OCI-LY7 (cell line): ENCODE measurements at regions not wholly inside any gene's neighbourhood (a gene's known extent, or its start where the extent isn't known, plus 50 kb on each side); places are given as distances from the start of the nearest gene placed in this dataset.

Experiments used
- BruUV-seq: library from RNA; stranded (reverse); fragments of 400-500 nt; replicated peaks from 2 replicates; lab custom pipeline; 2021; lab: Mats Ljungman, UMichigan
- CTCF ChIA-PET: fragments of 300-600 bp; sonication (Branson Sonifier 250); formaldehyde crosslinking; loops from one replicate; lab custom pipeline; 2022; ENCODE audit warnings: antibody characterized with exemption; ENCODE audit not compliant: unreplicated experiment; lab: Charles Lee
- POLR2A ChIA-PET: fragments of 300-600 bp; sonication (Branson Sonifier 250); formaldehyde crosslinking; loops from one replicate; lab custom pipeline; 2022; ENCODE audit warnings: antibody characterized with exemption; lab: Charles Lee
- DNase-seq: peaks from one replicate; pipeline ENCODE4 v3.0.0-alpha.2; 2015; ENCODE audit warnings: low spot score
- H2AFZ ChIP-seq: fragments of 200-600 bp; sonication (generic), shearing (Covaris generic); 2 replicates; pipeline ENCODE4 v1.6.1; 2014; ENCODE audit warnings: mild to moderate bottlenecking, antibody characterized with exemption, low read length, moderate library complexity
- H3K27ac ChIP-seq: fragments of 200-600 bp; sonication (generic); 2 replicates; pipeline ENCODE4 v1.5.1; 2014; ENCODE audit warnings: mixed run types, low read depth, mild to moderate bottlenecking, moderate library complexity, low read length, inconsistent platforms; ENCODE audit not compliant: poor library complexity, severe bottlenecking
- H3K36me3 ChIP-seq: fragments of 200-600 bp; sonication (generic); 2 replicates; pipeline ENCODE4 v1.6.1; 2014; ENCODE audit warnings: mild to moderate bottlenecking, antibody characterized with exemption, low read length, moderate library complexity, mixed read lengths; ENCODE audit not compliant: insufficient read depth
- H3K4me1 ChIP-seq: fragments of 200-600 bp; sonication (generic); 2 replicates; pipeline ENCODE4 v1.5.1; 2014; ENCODE audit warnings: mild to moderate bottlenecking, low read length; ENCODE audit not compliant: insufficient read depth, poor library complexity, severe bottlenecking
- H3K4me2 ChIP-seq: fragments of 200-600 bp; sonication (generic); 2 replicates; pipeline ENCODE4 v1.6.1; 2014; ENCODE audit warnings: mild to moderate bottlenecking, low read length
- H3K4me3 ChIP-seq: fragments of 200-600 bp; sonication (generic); 2 replicates; pipeline ENCODE4 v1.5.1; 2014; ENCODE audit warnings: mild to moderate bottlenecking, low read depth, low read length; ENCODE audit not compliant: poor library complexity, severe bottlenecking
- H3K79me2 ChIP-seq: fragments of 200-600 bp; sonication (generic); 2 replicates; pipeline ENCODE4 v1.6.1; 2016; ENCODE audit warnings: low read depth, mild to moderate bottlenecking, low read length, moderate library complexity, mixed read lengths; ENCODE audit not compliant: insufficient read depth
- H3K9me2 ChIP-seq: fragments of 200-600 bp; sonication (generic); 2 replicates; pipeline ENCODE4 v1.6.1; 2016; ENCODE audit warnings: mild to moderate bottlenecking, low read length, mixed read lengths; ENCODE audit not compliant: insufficient read depth
- H3K9me3 ChIP-seq: fragments of 200-600 bp; sonication (generic); 2 replicates; pipeline ENCODE4 v1.6.1; 2014; ENCODE audit warnings: mild to moderate bottlenecking, mixed run types, low read length, mixed read lengths
- H4K20me1 ChIP-seq: fragments of 200-600 bp; sonication (generic); 2 replicates; pipeline ENCODE4 v1.6.1; 2014; ENCODE audit warnings: mild to moderate bottlenecking, antibody characterized with exemption, low read length, moderate library complexity, mixed read lengths; ENCODE audit not compliant: insufficient read depth
- CTCF ChIP-seq: fragments of 200-600 bp; sonication (generic); conservative IDR thresholded peaks from 2 replicates; pipeline ENCODE4 v1.5.1; 2014; ENCODE audit warnings: mild to moderate bottlenecking, antibody characterized with exemption, low read length, moderate library complexity, mixed read lengths
- EZH2phosphoT487 ChIP-seq: fragments of 200-600 bp; sonication (generic); IDR thresholded peaks from 2 replicates; pipeline ENCODE4 v1.6.1; 2018; ENCODE audit warnings: low read depth, borderline replicate concordance, mild to moderate bottlenecking, mixed run types, antibody characterized with exemption, low read length, moderate library complexity, mixed read lengths
- intact Hi-C: fragments of 100-400 bp; cut with micrococcal nuclease; formaldehyde crosslinking; loops from one replicate; pipeline ENCODE4 v1.10.0; 2022; ENCODE audit not compliant: unreplicated experiment

- H3K9me3 ChIP-seq: no peaks in the 10 kb centered on the region
- no peaks in the 10 kb centered on the region for H3K79me2 ChIP-seq
- H3K4me2 ChIP-seq: no peak overlapping the region
- no peak for DNase-seq
- no TSS peak for BruUV-seq
- CTCF ChIA-PET: no interaction called here
- no peak overlapping the region for H2AFZ ChIP-seq
- no peak for TF ChIP-seq EZH2phosphoT487
- TF ChIP-seq CTCF: no peak
- intact Hi-C loops: no loop called here
- no peaks in the 10 kb centered on the region for H3K9me2 ChIP-seq
- H3K4me1 ChIP-seq: no peaks in the 10 kb centered on the region
- no peak overlapping the region for H3K4me3 ChIP-seq
- POLR2A ChIA-PET: no interaction called here
- no peaks in the 10 kb centered on the region for H3K36me3 ChIP-seq
- H4K20me1 ChIP-seq: no peaks in the 10 kb centered on the region
- no peak overlapping the region for H3K27ac ChIP-seq
Observed at GRCh38 chr2:215868846-215869543, 144.4 kb downstream of the MREG start.

- Histone ChIP-seq H3K36me3 (no peaks in the 10 kb centered on the region), H3K79me2 (no peaks in the 10 kb centered on the region), H3K4me2 (no peak overlapping the region), H3K4me3 (no peak overlapping the region), H4K20me1 (no peaks in the 10 kb centered on the region), H3K27ac (no peak overlapping the region), H3K9me3 (no peaks in the 10 kb centered on the region), H3K4me1 (no peaks in the 10 kb centered on the region), H2AFZ (no peak overlapping the region), H3K9me2 (no peaks in the 10 kb centered on the region)
- BruUV-seq: no TSS peak
- ChIA-PET POLR2A (interaction anchor here (0.5 to 1.7 kb wide), 2 partner anchors 10 to 538 kb away, joined by 4 read pairs; no protein-coding TSS in a partner anchor), CTCF (no interaction called here)
- TF ChIP-seq EZH2phosphoT487: no peak
- TF ChIP-seq CTCF: no peak
- intact Hi-C loops: no loop called here
- no peak for DNase-seq
Observed at GRCh38 chr2:215866606-215867005, 146.7 kb downstream of the MREG start.

GRCh38 chr2:215863687-215864086 is 149.7 kb downstream of the MREG start:
- Histone ChIP-seq H3K79me2 (no peaks in the 10 kb centered on the region), H3K27ac (no peak overlapping the region), H3K4me1 (no peaks in the 10 kb centered on the region), H3K4me2 (no peak overlapping the region), H4K20me1 (no peaks in the 10 kb centered on the region), H2AFZ (no peak overlapping the region), H3K36me3 (no peaks in the 10 kb centered on the region), H3K4me3 (no peak overlapping the region), H3K9me3 (no peaks in the 10 kb centered on the region), H3K9me2 (no peaks in the 10 kb centered on the region)
- TF ChIP-seq EZH2phosphoT487 (no peak), CTCF (no peak)
- intact Hi-C loops: no loop called here
- no TSS peak for BruUV-seq
- ChIA-PET POLR2A (no interaction called here), CTCF (no interaction called here)
- DNase-seq: no peak
